Ectodermal cell (in vitro differentiated cells): ENCODE measurements at regions not wholly inside any gene's neighbourhood (a gene's known extent, or its start where the extent isn't known, plus 50 kb on each side); places are given as distances from the start of the nearest gene placed in this dataset.
"Not testable (repeated sequence)": the region's sequence is repeated elsewhere in the genome, so short reads cannot be mapped to it uniquely, and the experiment has no call there.

Experiments
- H3K27ac ChIP-seq: 2 replicates; pipeline ENCODE4 v1.7.0; 2013; ENCODE audit warnings: mild to moderate bottlenecking, low read depth, low read length; ENCODE audit not compliant: insufficient read depth, poor library complexity, severe bottlenecking
- H3K27me3 ChIP-seq: 2 replicates; pipeline ENCODE4 v1.7.0; 2013; ENCODE audit warnings: mild to moderate bottlenecking, low read length; ENCODE audit not compliant: insufficient read depth, control insufficient read depth, poor library complexity, severe bottlenecking
- H3K36me3 ChIP-seq: one replicate; pipeline ENCODE4 v1.7.0; 2013; ENCODE audit warnings: low read length; ENCODE audit not compliant: control insufficient read depth, insufficient read depth
- H3K4me1 ChIP-seq: one replicate; pipeline ENCODE4 v1.7.0; 2013; ENCODE audit warnings: low read length; ENCODE audit not compliant: control insufficient read depth, insufficient read depth
- H3K4me3 ChIP-seq: 2 replicates; pipeline ENCODE4 v1.7.0; 2013; ENCODE audit warnings: low read depth, low read length, control low read depth; ENCODE audit not compliant: insufficient read depth
- H3K9me3 ChIP-seq: 2 replicates; pipeline ENCODE4 v1.7.0; 2013; ENCODE audit warnings: mild to moderate bottlenecking, low read length, moderate library complexity; ENCODE audit not compliant: control insufficient read depth
- WGBS, 2 experiments: methylation state at CpG; one replicate each; pipeline ENCODE4 v1.1.7; 2013; ENCODE audit warnings: missing lambda C conversion rate in 2 of 2; 5-methylcytosine and 5-hydroxymethylcytosine counted together

DNA sequence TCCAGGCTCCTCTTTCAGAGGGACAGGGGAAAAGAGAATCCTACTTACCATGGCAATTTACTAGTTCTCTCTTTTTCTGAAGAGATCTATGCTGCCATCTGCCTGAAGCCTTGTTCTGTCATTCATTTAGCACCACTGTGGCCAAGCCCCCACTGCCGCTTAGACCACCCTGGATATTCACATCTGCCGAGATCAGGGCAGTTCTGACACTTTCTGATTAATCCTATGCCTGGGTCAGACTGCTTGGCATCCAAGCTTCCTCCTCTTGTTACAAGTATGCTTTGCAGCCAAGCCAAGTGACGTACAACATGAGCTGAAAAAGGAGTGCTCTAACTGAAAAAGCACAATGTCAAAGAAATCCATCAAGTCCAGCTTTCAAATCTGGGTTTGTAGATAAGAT, 332.6 kb downstream of the SUCLG1 start:
- Histone ChIP-seq H3K9me3 (no peaks in the 10 kb centered on the region), H3K27ac (no peak overlapping the region), H3K27me3 (no peaks in the 10 kb centered on the region), H3K36me3 (no peaks in the 10 kb centered on the region), H3K4me3 (no peak overlapping the region), H3K4me1 (no peaks in the 10 kb centered on the region)
- 70 to 78% methylated on average over 3 of the region's 3 CpGs for WGBS, 2 experiments

DNA sequence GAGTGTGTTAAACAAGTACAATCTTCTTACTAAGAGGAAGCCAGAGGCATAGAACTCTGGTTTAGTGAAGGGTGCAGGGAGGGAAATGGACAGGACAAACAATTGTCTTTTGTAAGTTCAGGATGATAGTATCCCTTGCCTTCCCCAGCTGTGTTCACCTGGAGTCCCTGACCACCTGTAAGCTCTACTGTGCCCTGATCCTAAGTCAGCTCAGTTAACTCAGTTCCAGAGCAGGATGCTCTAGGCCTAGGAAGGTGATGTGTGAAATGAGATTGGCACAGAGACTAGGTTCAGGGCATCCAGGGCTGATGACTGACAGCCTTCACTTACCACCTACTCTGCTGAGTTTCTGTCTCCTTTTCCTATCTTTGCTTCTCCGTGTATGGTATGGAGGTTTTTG, 333.0 kb downstream of the SUCLG1 start:
- WGBS, 2 experiments, result 75 to 83% methylated on average over 1 of the region's 1 CpG
- no peaks in the 10 kb centered on the region for H3K27me3 ChIP-seq

DNA sequence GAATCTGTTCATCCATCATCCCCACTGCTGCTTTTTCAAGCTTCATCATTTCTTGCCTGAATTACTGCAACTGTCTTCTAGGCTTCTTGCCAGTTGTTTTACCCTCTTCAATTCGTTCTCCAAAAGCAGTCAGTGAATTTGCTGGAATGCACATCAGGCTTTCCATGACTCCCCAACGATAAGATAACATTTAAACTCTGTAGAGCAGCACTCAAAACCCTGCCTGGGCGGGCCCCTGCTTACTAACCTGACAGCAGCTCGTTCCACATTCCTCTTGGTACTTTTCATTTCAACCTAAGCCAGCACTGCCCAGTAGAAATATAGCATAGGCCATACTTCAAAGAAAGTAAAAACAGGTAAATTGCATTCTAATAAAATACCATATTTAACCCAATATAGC, 342.9 kb downstream of the SUCLG1 start:
- no peaks in the 10 kb centered on the region for H3K36me3 ChIP-seq
- H3K27ac ChIP-seq, result no peak overlapping the region
- 86 to 88% methylated on average over 4 of the region's 4 CpGs for WGBS, 2 experiments
- H3K4me1 ChIP-seq, result peaks cover 4% of the 10 kb centered on the region
- H3K4me3 ChIP-seq, result no peak overlapping the region
- H3K9me3 ChIP-seq, result no peaks in the 10 kb centered on the region
- no peaks in the 10 kb centered on the region for H3K27me3 ChIP-seq

More for the DNA sequence above, 333.0 kb downstream of the SUCLG1 start:
- Histone ChIP-seq H3K4me1 (no peaks in the 10 kb centered on the region), H3K9me3 (no peaks in the 10 kb centered on the region), H3K27ac (no peak overlapping the region), H3K4me3 (no peak overlapping the region), H3K36me3 (no peaks in the 10 kb centered on the region)

DNA sequence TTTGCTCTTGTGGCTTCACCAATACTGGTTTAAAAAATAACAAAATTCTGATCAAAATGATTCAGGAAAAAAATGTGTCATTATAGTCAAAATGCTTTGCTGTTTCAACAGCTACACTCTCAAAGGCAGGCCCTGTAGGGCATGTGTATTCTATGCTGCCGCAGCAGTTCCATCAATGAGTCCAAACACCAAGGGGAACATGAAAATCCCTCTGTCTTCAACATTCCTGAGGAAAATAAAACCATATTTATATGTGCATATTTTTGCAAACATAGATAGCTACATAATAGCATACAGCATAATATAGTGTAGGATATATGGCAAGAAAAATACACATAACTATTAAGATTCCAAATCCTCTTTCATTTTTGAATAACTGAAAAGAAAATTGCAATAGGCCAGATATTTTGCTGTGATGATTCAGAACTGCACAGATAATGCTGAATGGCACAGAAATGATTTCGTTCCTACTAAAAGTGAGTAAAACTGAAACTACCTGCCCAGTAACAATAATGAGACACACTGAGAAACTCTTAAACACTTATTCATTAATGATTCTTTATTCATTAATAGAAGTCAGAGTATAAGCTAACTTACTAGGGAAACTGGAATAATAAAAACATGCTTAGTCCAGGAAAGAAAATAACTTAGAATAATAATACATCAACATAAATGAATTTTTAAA, 343.8 kb downstream of the SUCLG1 start:
- WGBS, 2 experiments, result 45 to 83% methylated on average over 1 to 2 of the region's 2 CpGs
- Histone ChIP-seq H3K9me3 (no peaks in the 10 kb centered on the region), H3K27me3 (no peaks in the 10 kb centered on the region), H3K36me3 (no peaks in the 10 kb centered on the region), H3K4me3 (no peak overlapping the region), H3K27ac (no peak overlapping the region), H3K4me1 (peaks cover 4% of the 10 kb centered on the region)

DNA sequence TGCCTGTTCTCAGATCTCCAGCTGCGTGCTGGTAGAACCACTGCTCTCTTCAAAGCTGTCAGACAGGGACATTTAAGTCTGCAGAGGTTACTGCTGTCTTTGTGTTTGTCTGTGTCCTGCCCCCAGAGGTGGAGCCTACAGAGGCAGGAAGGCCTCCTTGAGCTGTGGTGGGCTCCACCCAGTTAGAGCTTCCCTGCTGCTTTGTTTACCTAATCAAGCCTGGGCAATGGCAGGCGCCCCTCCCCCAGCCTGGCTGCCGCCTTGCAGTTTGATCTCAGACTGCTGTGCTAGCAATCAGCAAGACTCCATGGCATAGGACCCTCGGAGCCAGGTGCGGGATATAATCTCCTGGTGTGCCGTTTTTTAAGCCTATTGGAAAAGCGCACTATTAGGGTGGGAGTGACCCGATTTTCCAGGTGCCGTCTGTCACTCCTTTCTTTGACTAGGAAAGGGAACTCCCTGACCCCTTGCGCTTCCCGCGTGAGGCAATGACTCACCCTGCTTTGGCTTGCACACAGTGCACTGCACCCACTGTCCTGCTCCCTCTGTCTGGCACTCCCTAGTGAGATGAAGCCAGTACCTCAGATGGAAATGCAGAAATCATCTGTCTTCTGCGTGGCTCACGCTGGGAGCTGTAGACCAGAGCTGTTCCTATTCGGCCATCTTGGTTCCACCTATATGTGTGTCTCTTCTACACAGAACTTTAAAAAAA, 355.1 kb downstream of the SUCLG1 start:
- not testable (repeated sequence) for H3K27me3 ChIP-seq, H3K4me1 ChIP-seq, H3K9me3 ChIP-seq, H3K27ac ChIP-seq, H3K4me3 ChIP-seq, H3K36me3 ChIP-seq
- WGBS, 2 experiments, result 93 to 95% methylated on average over 15 of the region's 15 CpGs

DNA sequence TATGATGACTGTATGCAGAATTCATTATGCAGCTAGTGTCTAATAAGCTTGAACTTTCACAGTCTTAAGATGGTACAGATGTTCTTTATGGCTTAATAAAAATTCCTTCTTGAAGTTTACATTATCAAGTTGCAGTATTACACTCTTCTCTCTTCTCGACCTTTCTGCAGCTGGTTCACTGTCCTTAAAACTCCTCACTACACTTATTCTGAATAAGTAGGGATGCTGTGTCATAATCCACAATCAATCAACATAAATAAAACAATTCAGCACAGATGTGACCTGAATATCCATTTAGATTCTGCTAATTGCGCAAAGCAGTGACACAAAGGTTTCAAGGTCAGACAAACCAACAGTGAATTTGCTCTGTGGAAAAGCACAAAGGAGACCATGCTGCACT, 356.8 kb downstream of the SUCLG1 start:
- Histone ChIP-seq H3K9me3 (no peaks in the 10 kb centered on the region), H3K27ac (no peak overlapping the region), H3K36me3 (no peaks in the 10 kb centered on the region), H3K27me3 (no peaks in the 10 kb centered on the region), H3K4me1 (no peaks in the 10 kb centered on the region), H3K4me3 (no peak overlapping the region)
- WGBS, 2 experiments, result 95 to 96% methylated on average over 2 of the region's 2 CpGs

DNA sequence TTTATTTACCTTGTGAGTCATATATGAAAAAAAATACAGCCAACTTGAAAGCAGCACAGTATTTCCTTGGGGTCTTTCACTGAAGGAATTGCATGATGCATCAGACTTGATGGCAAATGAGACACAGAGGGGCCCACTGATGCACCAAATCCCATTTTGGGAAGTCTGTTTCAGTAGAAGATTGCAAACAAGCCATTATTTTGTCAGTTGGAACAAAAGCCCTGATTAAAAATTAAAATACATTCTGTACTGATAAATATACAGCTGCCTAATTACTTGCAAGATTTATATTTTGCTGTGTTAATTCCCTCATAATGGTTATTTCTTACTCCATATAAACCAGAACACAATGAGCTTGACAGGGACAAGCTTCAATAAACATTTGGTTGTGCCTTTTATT, 370.4 kb downstream of the SUCLG1 start:
- Histone ChIP-seq H3K9me3 (no peaks in the 10 kb centered on the region), H3K27me3 (no peaks in the 10 kb centered on the region), H3K4me1 (no peaks in the 10 kb centered on the region), H3K36me3 (no peaks in the 10 kb centered on the region), H3K27ac (no peak overlapping the region), H3K4me3 (no peak overlapping the region)

DNA sequence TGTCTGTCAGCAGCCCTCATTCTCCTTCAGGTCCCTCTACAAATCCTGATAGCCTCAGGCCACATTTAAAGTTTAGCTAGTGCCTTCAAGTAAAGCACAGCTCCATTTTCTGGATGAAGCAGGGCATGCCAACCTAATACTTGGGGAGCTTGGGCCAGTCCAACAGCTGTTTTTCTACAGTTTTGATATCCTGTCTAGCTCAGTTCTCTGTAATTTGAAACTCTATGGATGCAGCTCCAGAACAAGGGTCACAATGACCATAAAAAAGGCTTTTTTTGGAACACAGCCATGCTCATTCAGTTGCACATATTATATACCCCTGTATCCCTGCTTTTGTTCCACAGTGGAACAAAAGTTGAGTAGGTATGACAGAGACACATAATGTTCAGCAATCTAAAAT, 373.5 kb downstream of the SUCLG1 start:
- H3K4me3 ChIP-seq, result no peak overlapping the region
- no peaks in the 10 kb centered on the region for H3K4me1 ChIP-seq
- no peaks in the 10 kb centered on the region for H3K27me3 ChIP-seq
- H3K27ac ChIP-seq, result no peak overlapping the region
- no peaks in the 10 kb centered on the region for H3K36me3 ChIP-seq
- H3K9me3 ChIP-seq, result no peaks in the 10 kb centered on the region

DNA sequence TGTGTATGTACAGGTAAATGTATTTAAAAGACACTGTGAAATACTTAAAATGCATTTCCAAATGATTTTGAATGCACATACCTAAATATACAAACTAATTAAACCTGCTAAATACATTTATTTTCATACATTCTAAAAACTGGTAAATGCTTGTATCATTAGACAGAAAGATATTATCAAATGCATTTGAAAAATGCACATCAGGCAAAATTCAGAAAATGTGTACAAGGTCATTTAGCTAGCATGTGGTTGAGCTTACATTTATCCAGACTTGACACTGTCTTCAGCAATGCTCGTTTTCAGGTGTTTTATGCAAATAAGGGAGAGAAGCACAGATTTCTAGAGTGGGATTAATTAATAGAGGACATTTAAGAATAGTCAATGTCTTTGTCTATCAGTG, 374.2 kb downstream of the SUCLG1 start:
- WGBS, 2 experiments, result 93 to 95% methylated on average over 1 of the region's 1 CpG
- no peak overlapping the region for H3K27ac ChIP-seq
- no peaks in the 10 kb centered on the region for H3K36me3 ChIP-seq
- H3K4me3 ChIP-seq, result no peak overlapping the region
- H3K9me3 ChIP-seq, result no peaks in the 10 kb centered on the region
- no peaks in the 10 kb centered on the region for H3K27me3 ChIP-seq
- no peaks in the 10 kb centered on the region for H3K4me1 ChIP-seq

DNA sequence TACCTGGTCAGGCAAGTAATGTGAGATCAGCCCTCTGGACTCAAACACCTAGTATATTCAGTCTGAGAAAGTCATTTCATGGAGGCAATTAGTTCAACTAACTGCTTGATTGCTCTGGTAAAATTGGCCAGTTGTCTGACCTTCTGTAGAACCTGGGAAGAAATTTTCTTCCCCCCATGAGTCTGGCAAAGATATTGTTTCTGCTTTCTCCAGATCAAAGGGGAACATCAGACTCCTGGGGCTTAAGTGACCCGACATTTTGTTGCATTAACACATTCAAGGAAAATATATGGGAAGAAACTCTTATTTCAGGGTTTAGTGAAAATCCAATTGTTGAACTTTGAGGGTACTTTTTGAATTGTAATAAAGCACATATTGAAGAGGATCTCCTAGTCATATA, 375.1 kb downstream of the SUCLG1 start:
- H3K4me1 ChIP-seq, result no peaks in the 10 kb centered on the region
- no peak overlapping the region for H3K4me3 ChIP-seq
- no peaks in the 10 kb centered on the region for H3K36me3 ChIP-seq
- no peaks in the 10 kb centered on the region for H3K27me3 ChIP-seq
- WGBS, 2 experiments, result 86 to 93% methylated on average over 1 of the region's 1 CpG
- H3K9me3 ChIP-seq, result no peaks in the 10 kb centered on the region
- no peak overlapping the region for H3K27ac ChIP-seq
